H1 (cell line): ENCODE measurements at regions not wholly inside any gene's neighbourhood (a gene's known extent, or its start where the extent isn't known, plus 50 kb on each side); places are given as distances from the start of the nearest gene placed in this dataset.

Experiments
- CTCF ChIA-PET: fragments of 300-600 bp; sonication (Branson Sonifier 250); formaldehyde crosslinking; loops from one replicate; lab custom pipeline; 2021; ENCODE audit not compliant: partially characterized antibody; lab: Charles Lee
- POLR2A ChIA-PET: fragments of 300-600 bp; sonication (Branson Sonifier 250); formaldehyde crosslinking; loops from one replicate; lab custom pipeline; 2021; ENCODE audit warnings: inconsistent platforms; ENCODE audit not compliant: partially characterized antibody; lab: Charles Lee
- DNase-seq, 2 experiments: peaks; one replicate each; pipeline versions ENCODE4 v3.0.0 to v3.0.0-alpha.2; 2010 to 2022; ENCODE audit warnings: low spot score in 2 of 2, low read depth in 1 of 2, mixed read lengths in 1 of 2
- FAIRE-seq: peaks from 2 replicates; lab custom pipeline; 2011; peaks lifted over from hg19 to GRCh38; lab: Jason Lieb, UNC
- H2AFZ ChIP-seq: 2 replicates; pipeline ENCODE4 v1.8.1; 2012; ENCODE audit warnings: low read length, inconsistent platforms
- H2AK5ac ChIP-seq: 2 replicates; pipeline ENCODE4 v1.6.1; 2013; ENCODE audit warnings: low read depth, low read length
- H2BK120ac ChIP-seq: replicated peaks from 2 replicates; pipeline ENCODE3; 2013; ENCODE audit warnings: low read depth, low read length, inconsistent platforms
- H2BK12ac ChIP-seq: 2 replicates; pipeline ENCODE4 v1.6.1; 2013; ENCODE audit warnings: low read depth, low read length
- H2BK15ac ChIP-seq: 2 replicates; pipeline ENCODE4 v1.6.1; 2013; ENCODE audit warnings: low read length
- H2BK20ac ChIP-seq: 2 replicates; pipeline ENCODE4 v1.6.1; 2013; ENCODE audit warnings: low read length
- H2BK5ac ChIP-seq: 2 replicates; pipeline ENCODE4 v1.6.1; 2013; ENCODE audit warnings: low read depth, low read length
- H3K14ac ChIP-seq: 2 replicates; pipeline ENCODE4 v1.6.1; 2013; ENCODE audit warnings: inconsistent platforms; ENCODE audit not compliant: insufficient read length
- H3K18ac ChIP-seq: 2 replicates; pipeline ENCODE4 v1.6.1; 2013; ENCODE audit warnings: low read length; ENCODE audit errors: extremely low read depth
- H3K23ac ChIP-seq: 2 replicates; pipeline ENCODE4 v1.6.1; 2013; ENCODE audit warnings: inconsistent platforms; ENCODE audit not compliant: insufficient read length
- H3K23me2 ChIP-seq: 2 replicates; pipeline ENCODE4 v1.6.1; 2013; ENCODE audit warnings: low read depth, low read length
- H3K27ac ChIP-seq: 2 replicates; pipeline ENCODE4 v1.6.1; 2011; ENCODE audit warnings: low read depth, low read length, inconsistent platforms
- H3K27me3 ChIP-seq, 4 experiments: replicated peaks in 1 of 4; 1 replicate in 1 of 4; 2 replicates in 3 of 4; pipeline versions ENCODE4 v1.6.1 to v1.8.1; 2011 to 2013; ENCODE audit warnings: low read length in 3 of 4, mild to moderate bottlenecking in 3 of 4, inconsistent platforms in 2 of 4, mixed read lengths in 2 of 4, moderate library complexity in 1 of 4; ENCODE audit not compliant: control insufficient read depth in 3 of 4, insufficient read depth in 3 of 4; ENCODE audit errors: extremely low read depth in 1 of 4
- H3K36me3 ChIP-seq, 4 experiments: 2 replicates each; pipeline versions ENCODE4 v1.6.1 to v1.8.1; 2011 to 2013; ENCODE audit warnings: mild to moderate bottlenecking in 4 of 4, low read length in 3 of 4, moderate library complexity in 2 of 4, control low read depth in 1 of 4, inconsistent platforms in 1 of 4; ENCODE audit not compliant: insufficient read depth in 4 of 4, control insufficient read depth in 2 of 4
- H3K4ac ChIP-seq: replicated peaks from 2 replicates; pipeline ENCODE3; 2013; ENCODE audit warnings: low read length, low read depth, mixed read lengths, inconsistent platforms; ENCODE audit not compliant: insufficient read length
- H3K4me1 ChIP-seq, 4 experiments: replicated peaks in 1 of 4; 1 replicate in 1 of 4; 2 replicates in 3 of 4; pipeline versions ENCODE4 v1.6.1 to v1.8.1; 2011 to 2013; ENCODE audit warnings: low read length in 3 of 4, inconsistent platforms in 2 of 4, mixed read lengths in 1 of 4; ENCODE audit not compliant: insufficient read depth in 4 of 4, control insufficient read depth in 3 of 4
- H3K4me2 ChIP-seq, 2 experiments: 2 replicates each; pipeline versions ENCODE4 v1.6.1 to v1.8.1; 2011 to 2013; ENCODE audit warnings: low read depth in 2 of 2, low read length in 2 of 2, control low read depth in 1 of 2, inconsistent platforms in 1 of 2, mild to moderate bottlenecking in 1 of 2; ENCODE audit not compliant: insufficient read depth in 1 of 2
- H3K4me3 ChIP-seq, 4 experiments: fragments of 200-600, 300-600 bp in 1 of 4; sonication (generic), shearing (Covaris generic), sonication (Bioruptor Twin) in 1 of 4; 2 replicates each; pipeline versions ENCODE4 v1.5.1 to v1.8.1; 2011 to 2016; ENCODE audit warnings: low read length in 4 of 4, low read depth in 3 of 4, control low read depth in 2 of 4, inconsistent platforms in 2 of 4, mild to moderate bottlenecking in 2 of 4, mixed read lengths in 1 of 4, moderate library complexity in 1 of 4; ENCODE audit not compliant: insufficient read depth in 2 of 4; ENCODE audit errors: extremely low read depth in 1 of 4
- H3K56ac ChIP-seq: replicated peaks from 2 replicates; pipeline ENCODE3; 2013; ENCODE audit warnings: low read depth, mild to moderate bottlenecking, mixed read lengths, low read length, inconsistent platforms; ENCODE audit not compliant: insufficient read length
- H3K79me1 ChIP-seq: 2 replicates; pipeline ENCODE4 v1.6.1; 2013; ENCODE audit warnings: low read depth, low read length, control low read depth
- H3K79me2 ChIP-seq, 2 experiments: 2 replicates each; pipeline versions ENCODE4 v1.6.1 to v1.8.1; 2012 to 2013; ENCODE audit warnings: low read length in 2 of 2, mild to moderate bottlenecking in 2 of 2, inconsistent platforms in 1 of 2; ENCODE audit not compliant: insufficient read depth in 2 of 2, control insufficient read depth in 1 of 2
- H3K9ac ChIP-seq, 4 experiments: replicated peaks in 1 of 4; 1 replicate in 1 of 4; 2 replicates in 3 of 4; pipeline versions ENCODE4 v1.6.1 to v1.8.1; 2011 to 2013; ENCODE audit warnings: low read depth in 3 of 4, low read length in 3 of 4, control low read depth in 2 of 4, mild to moderate bottlenecking in 2 of 4, moderate library complexity in 2 of 4, inconsistent platforms in 1 of 4; ENCODE audit errors: extremely low read depth in 1 of 4
- H3K9me3 ChIP-seq, 2 experiments: 2 replicates each; pipeline versions ENCODE4 v1.6.1 to v1.8.1; 2012 to 2013; ENCODE audit warnings: mild to moderate bottlenecking in 2 of 2, moderate library complexity in 2 of 2, control low read depth in 1 of 2, inconsistent platforms in 1 of 2, low read depth in 1 of 2, low read length in 1 of 2, mixed read lengths in 1 of 2; ENCODE audit not compliant: insufficient read depth in 2 of 2
- H4K20me1 ChIP-seq, 2 experiments: replicated peaks in 1 of 2; 2 replicates each; pipeline versions ENCODE3 to v1.8.1; 2011 to 2013; ENCODE audit warnings: inconsistent platforms in 2 of 2, low read length in 2 of 2, mild to moderate bottlenecking in 1 of 2; ENCODE audit not compliant: insufficient read depth in 2 of 2, control insufficient read depth in 1 of 2
- H4K5ac ChIP-seq: 2 replicates; pipeline ENCODE4 v1.6.1; 2013; ENCODE audit warnings: low read length, low read depth, mixed read lengths, inconsistent platforms; ENCODE audit not compliant: insufficient read length
- H4K8ac ChIP-seq: 2 replicates; pipeline ENCODE4 v1.8.0; 2013; ENCODE audit warnings: mild to moderate bottlenecking, moderate library complexity, low read length, inconsistent platforms; ENCODE audit not compliant: insufficient read depth; ENCODE audit errors: extremely low read depth
- H4K91ac ChIP-seq: replicated peaks from 2 replicates; pipeline ENCODE3; 2013; ENCODE audit warnings: low read length, mixed read lengths, inconsistent platforms; ENCODE audit not compliant: insufficient read length
- POU5F1 ChIP-seq: IDR thresholded peaks from 2 replicates; pipeline ENCODE4 v1.6.1; 2011; ENCODE audit warnings: low read depth, mild to moderate bottlenecking, low read length, moderate library complexity
- RFX5 ChIP-seq: IDR thresholded peaks from 2 replicates; pipeline ENCODE4 v1.6.1; 2011; ENCODE audit warnings: low read depth, low read length, improper control_type of control experiment, borderline replicate concordance
- RNF2 ChIP-seq: fragments of 200-900, 300-1000 bp; sonication (generic); IDR thresholded peaks from 2 replicates; pipeline ENCODE4 v1.7.1; 2016; ENCODE audit warnings: borderline replicate concordance, low read depth, mild to moderate bottlenecking, antibody characterized with exemption, low read length; ENCODE audit not compliant: poor library complexity, severe bottlenecking; ENCODE audit errors: missing control alignments
- SIRT6 ChIP-seq: IDR thresholded peaks from one replicate; pipeline ENCODE4 v1.7.1; 2012; ENCODE audit warnings: low read length, inconsistent platforms
- WGBS, 2 experiments: shearing (Covaris generic) in 1 of 2; methylation state at CpG; one replicate each; pipeline versions ENCODE4 v1.1.6 to v1.1.7; 2013 to 2015; ENCODE audit warnings: low lambda C conversion rate in 2 of 2, mixed read lengths in 2 of 2, inconsistent platforms in 1 of 2, low coverage in 1 of 2, missing lambda C conversion rate in 1 of 2; ENCODE audit not compliant: insufficient replicate concordance in 2 of 2, insufficient coverage in 1 of 2, insufficient read length in 1 of 2; ENCODE audit errors: extremely low coverage in 1 of 2, missing lambda C conversion rate in 1 of 2; 5-methylcytosine and 5-hydroxymethylcytosine counted together

DNA sequence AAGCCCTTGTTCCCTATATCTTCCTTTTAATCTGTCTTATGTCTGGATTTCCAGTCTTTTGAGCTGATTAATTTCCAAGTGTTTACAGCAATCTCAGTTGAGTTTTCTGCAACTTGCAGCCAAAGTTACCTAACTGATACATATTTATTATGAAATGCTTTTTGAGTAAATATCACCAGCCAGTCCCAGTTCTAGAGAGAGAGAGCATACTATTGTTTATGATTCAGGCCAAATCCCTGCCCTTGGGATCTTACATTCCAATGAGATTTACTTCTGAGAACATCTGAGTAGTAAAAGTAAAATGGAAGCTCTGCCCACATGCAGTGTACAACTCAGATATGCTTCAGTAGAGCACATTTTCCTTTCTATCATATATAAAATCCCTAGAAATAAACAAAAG is 661.7 kb downstream of the KCTD16 start (continued):
- TF ChIP-seq RNF2, result no peak

- Histone ChIP-seq H4K8ac (no peak overlapping the region), H3K4ac (no peak overlapping the region), H3K14ac (no peak overlapping the region), H4K91ac (no peak overlapping the region), H3K18ac (no peak overlapping the region), H3K36me3 (no peaks in the 10 kb centered on the region), H3K27me3 (no peaks in the 10 kb centered on the region), H2BK20ac (no peak overlapping the region), H3K23ac (no peak overlapping the region), H3K56ac (no peak overlapping the region), H3K4me1 (no peaks in the 10 kb centered on the region), H4K5ac (no peak overlapping the region), H3K23me2 (no peaks in the 10 kb centered on the region), H3K4me2 (no peak overlapping the region), H2AK5ac (no peak overlapping the region), H2BK15ac (no peak overlapping the region), H2BK5ac (no peak overlapping the region), H3K79me1 (no peaks in the 10 kb centered on the region), H2BK12ac (no peak overlapping the region), H3K27ac (no peak overlapping the region)
- CTCF ChIA-PET, result no interaction called here
- FAIRE-seq (no peak), DNase-seq (no peak)
- POLR2A ChIA-PET, result no interaction called here
- TF ChIP-seq POU5F1 (no peak), RFX5 (no peak), SIRT6 (no peak)
- TF ChIP-seq, all 59 proteins: peak for 0
- no peaks in the 10 kb centered on the region for H4K20me1 ChIP-seq
- H3K4me3 ChIP-seq, result no peak overlapping the region
- no peak overlapping the region for H3K9ac ChIP-seq
- H2BK120ac ChIP-seq, result no peak overlapping the region
- no peaks in the 10 kb centered on the region for H3K9me3 ChIP-seq
- 93% methylated on average over 1 of the region's 1 CpG; no CpG with 5 or more reads in 1 of the 2 experiments for WGBS, 2 experiments
- H3K79me2 ChIP-seq, result no peaks in the 10 kb centered on the region
- no peak overlapping the region for H2AFZ ChIP-seq
Measured at GRCh38 chr5:144831650-144832049, 661.0 kb downstream of the KCTD16 start.
